ENCODE measurements at regions not wholly inside any gene's neighbourhood (a gene's known extent, or its start where the extent isn't known, plus 50 kb on each side); places are given as distances from the start of the nearest gene placed in this dataset.
"Not testable (repeated sequence)": the region's sequence is repeated elsewhere in the genome, so short reads cannot be mapped to it uniquely, and the experiment has no call there.

GRCh38 chr13:89088107-89088506 is 1416.9 kb downstream of the SLITRK5 start:
- not testable (repeated sequence) for TF ChIP-seq CEBPB (IDR thresholded peaks at IDR 0.05); MAZ (IDR thresholded peaks at IDR 0.05; ENCODE audit: borderline replicate concordance, low read depth, low read length); RCOR1 (IDR thresholded peaks at IDR 0.05; ENCODE audit: low read depth, low read length); KDM5A (IDR thresholded peaks at IDR 0.05); CTCF (IDR thresholded peaks at IDR 0.05); POLR2A (IDR thresholded peaks at IDR 0.05; ENCODE audit: low read length); CBX2 (IDR thresholded peaks at IDR 0.05; ENCODE audit: borderline replicate concordance, low read depth); GATA3 (IDR thresholded peaks at IDR 0.05; ENCODE audit: borderline replicate concordance); ZNF302 (CRISPR knock-in tag; IDR thresholded peaks at IDR 0.05)
- TF ChIP-seq, protein P1, sequence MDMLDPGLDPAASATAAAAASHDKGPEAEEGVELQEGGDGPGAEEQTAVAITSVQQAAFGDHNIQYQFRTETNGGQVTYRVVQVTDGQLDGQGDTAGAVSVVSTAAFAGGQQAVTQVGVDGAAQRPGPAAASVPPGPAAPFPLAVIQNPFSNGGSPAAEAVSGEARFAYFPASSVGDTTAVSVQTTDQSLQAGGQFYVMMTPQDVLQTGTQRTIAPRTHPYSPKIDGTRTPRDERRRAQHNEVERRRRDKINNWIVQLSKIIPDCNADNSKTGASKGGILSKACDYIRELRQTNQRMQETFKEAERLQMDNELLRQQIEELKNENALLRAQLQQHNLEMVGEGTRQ (IDR thresholded peaks at IDR 0.05), result not testable (repeated sequence)
